ENCODE measurements at regions not wholly inside any gene's neighbourhood (a gene's known extent, or its start where the extent isn't known, plus 50 kb on each side); places are given as distances from the start of the nearest gene placed in this dataset.

DNA sequence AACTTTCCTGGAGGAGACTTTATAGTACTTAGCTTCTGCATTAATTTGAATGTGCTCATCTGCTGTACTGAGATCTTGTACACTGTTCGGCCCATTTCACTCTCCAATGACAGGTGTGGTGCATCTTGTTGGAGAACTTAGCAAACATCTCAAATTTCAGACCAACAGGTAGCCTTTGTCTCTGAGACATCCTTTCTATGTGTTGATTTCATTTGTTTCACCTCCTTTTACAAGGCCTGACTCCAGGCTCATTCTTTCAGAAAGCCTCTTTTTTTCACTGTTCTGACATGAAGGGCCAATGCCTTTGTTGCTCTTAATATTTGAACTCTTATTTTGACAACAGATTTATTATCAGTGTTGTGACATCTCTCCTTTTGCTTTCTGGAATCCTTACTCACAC is 271.8 kb upstream of the FANCL start:
- TF ChIP-seq, protein P1, sequence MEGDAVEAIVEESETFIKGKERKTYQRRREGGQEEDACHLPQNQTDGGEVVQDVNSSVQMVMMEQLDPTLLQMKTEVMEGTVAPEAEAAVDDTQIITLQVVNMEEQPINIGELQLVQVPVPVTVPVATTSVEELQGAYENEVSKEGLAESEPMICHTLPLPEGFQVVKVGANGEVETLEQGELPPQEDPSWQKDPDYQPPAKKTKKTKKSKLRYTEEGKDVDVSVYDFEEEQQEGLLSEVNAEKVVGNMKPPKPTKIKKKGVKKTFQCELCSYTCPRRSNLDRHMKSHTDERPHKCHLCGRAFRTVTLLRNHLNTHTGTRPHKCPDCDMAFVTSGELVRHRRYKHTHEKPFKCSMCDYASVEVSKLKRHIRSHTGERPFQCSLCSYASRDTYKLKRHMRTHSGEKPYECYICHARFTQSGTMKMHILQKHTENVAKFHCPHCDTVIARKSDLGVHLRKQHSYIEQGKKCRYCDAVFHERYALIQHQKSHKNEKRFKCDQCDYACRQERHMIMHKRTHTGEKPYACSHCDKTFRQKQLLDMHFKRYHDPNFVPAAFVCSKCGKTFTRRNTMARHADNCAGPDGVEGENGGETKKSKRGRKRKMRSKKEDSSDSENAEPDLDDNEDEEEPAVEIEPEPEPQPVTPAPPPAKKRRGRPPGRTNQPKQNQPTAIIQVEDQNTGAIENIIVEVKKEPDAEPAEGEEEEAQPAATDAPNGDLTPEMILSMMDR (IDR thresholded peaks at IDR 0.05) = no peak
- TF ChIP-seq POLR2A (IDR thresholded peaks at IDR 0.05) = no peak
